Activated CD4-positive, alpha-beta T cell treated with anti-CD3 and anti-CD28 coated beads, Interleukin-2, amount 50 U/mL, for 48 hours (primary cell): ENCODE measurements at regions not wholly inside any gene's neighbourhood (a gene's known extent, or its start where the extent isn't known, plus 50 kb on each side); places are given as distances from the start of the nearest gene placed in this dataset.
"Not testable (repeated sequence)": the region's sequence is repeated elsewhere in the genome, so short reads cannot be mapped to it uniquely, and the experiment has no call there.

Source experiments
- DNase-seq, 2 experiments: peaks; one replicate each; pipeline ENCODE4 v3.0.0-alpha.2; 2020

GRCh38 chr1:221548942-221549341, 192.9 kb downstream of the DUSP10 start:
- DNase-seq: no peak

GRCh38 chr1:221549815-221550214, 192.1 kb downstream of the DUSP10 start:
- DNase-seq: no peak

DNA sequence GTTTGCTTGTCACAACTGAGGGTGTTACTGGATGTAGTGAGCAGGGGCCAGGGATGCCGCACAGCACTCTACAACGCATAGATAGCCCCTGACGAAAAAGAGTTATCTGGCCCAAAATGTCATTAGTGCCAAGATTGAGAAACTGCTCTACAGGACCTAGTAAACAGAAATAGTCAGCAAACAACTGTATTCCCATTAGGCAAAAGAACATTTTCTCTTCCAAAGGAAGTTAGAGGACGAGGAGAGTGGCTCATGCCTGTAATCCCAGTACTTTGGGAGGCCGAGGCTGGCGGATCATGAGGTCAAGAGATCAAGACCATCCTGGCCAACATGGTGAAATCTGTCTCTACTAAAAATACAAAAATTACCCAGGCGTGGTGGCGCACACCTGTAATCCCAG, 189.1 kb downstream of the DUSP10 start:
- not testable (repeated sequence) for DNase-seq

DNA sequence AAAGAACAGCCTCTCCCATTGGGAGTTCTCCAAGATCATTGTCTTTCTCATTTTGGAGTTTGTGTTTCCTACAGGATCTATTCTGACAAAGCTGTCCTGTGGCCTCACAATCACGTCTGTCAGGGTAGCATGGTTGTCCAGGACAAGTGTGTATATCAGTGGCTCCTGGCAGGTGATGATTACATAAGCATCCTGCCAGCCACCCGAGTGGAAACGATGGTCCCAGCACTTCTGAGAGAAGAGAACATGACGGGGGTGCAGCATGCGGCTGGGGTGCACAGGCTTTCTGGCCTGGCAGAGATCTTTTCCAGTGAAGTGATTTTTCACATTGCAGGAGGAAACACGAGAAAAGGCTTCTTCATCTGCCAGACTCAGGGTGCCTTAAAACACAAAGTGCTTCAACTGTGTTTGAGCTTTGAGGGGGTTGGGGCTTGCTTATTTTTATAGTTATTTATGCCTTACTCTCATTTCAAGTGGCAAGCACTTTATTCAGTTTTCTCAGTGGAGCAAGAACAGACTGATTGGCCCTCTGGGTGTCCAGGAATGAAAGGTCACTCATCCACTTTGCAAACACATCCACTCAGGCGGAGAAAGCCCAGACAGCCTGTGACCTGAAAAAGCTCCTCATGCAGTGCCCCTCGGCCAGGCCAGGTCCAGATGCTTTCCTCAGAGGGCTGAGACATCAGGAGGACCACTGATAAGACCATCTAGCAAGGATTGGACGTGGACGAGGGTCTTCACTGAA, 186.0 kb downstream of the DUSP10 start:
- no peak for DNase-seq

GRCh38 chr1:221556435-221556834, 185.5 kb downstream of the DUSP10 start:
- DNase-seq: no peak

GRCh38 chr1:221557013-221557412, 184.9 kb downstream of the DUSP10 start:
- no peak for DNase-seq

DNA sequence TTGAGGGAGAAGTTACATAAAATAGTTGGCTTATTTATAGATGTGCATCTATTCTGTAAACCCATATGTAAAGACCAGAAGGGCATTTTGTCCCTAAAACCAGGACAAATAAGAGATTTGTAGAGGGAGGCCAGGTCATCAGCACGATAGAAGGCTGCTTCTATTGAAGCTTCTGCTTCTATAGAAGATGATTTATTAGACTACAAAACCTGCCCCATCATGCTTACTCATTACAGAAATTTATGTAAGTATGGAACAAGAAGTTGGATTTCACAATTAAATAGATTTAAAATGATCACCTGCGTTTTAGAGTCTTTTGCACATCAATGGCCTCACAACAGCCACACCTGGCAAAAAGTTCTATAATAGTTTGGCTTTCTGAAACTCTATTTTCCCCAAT, 183.5 kb downstream of the DUSP10 start:
- no peak for DNase-seq

DNA sequence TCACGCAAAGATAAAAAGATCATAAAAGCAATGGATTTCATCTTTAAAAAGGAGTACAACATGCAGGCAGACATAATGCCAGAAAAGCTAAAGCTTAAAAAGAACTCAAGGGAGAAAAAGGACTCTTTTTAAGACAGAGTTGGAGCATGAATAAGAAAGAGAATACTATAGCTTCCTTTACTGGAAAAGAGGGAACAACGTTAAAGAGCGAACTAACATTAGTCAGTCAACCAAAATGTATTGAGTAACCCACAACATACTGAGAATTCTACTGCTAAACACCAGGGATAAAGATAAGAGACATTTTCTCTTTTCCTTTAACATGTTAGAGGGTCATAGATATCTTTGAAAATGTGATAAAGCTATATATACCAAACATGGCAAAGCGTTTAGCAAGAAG, 182.0 kb downstream of the DUSP10 start:
- no peak for DNase-seq

DNA sequence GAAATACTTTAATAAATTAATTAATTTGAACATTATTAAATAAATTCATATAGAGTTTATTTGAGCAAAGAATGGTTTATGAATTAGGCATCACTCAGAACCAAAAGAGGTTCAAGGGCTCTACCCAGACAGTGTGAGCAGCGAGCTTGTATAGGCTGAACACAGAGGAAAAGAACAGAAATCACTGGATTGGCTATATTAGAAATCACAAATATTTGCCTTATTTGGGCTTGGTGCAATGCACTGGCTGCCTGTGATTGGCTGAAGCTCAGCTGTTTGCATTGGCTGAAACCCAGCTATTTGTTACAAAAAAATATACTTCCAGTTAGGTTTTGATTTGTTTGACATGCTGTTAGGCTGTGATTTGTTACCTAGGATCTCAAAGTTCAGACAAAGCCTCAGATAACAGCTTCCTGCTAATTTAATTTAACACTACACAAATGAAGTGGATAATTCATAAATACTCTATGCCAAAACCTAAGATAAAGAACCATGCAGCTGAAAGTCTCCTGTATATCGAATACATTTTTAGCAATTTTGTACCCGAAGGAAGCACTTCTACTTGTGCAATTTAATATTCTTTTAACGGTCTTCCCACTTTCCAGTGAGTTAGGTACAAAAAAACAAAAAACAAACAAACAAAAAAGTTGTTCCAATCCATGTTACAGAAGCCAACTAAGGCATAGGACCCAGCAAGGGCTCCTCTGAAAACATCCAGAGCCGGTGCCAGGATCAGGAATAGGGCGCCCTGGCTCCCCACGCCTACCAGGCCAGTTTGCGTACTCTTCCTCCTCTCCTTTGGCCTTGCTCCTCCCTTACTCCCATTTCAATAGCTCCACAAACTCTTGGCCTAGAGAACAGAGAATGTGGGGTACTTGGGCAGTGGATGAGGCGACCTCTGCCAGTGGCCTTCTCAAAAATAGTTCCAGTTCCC, 179.1 kb downstream of the DUSP10 start:
- no peak for DNase-seq

DNA sequence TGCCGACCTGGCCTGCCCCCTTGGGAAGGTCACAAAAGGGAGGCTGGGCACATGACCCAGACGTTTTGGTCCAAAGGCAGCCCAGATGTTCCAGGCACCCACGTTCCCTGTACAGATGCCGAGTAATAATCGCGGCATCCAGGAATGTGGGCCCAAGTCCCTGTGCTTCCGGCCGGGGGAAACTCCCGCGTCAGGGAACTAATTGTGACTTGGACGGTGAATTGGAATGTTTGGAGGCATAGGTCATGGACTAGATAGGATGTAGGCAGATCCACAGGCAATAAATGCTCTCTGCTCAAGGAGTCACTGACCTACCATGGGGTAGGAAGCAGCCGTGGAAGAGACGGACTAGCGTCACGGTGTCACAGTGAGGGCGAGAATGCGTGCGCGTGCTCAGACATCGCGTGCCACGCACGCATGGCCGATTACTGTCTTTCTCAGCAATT, 178.4 kb downstream of the DUSP10 start:
- no peak for DNase-seq

DNA sequence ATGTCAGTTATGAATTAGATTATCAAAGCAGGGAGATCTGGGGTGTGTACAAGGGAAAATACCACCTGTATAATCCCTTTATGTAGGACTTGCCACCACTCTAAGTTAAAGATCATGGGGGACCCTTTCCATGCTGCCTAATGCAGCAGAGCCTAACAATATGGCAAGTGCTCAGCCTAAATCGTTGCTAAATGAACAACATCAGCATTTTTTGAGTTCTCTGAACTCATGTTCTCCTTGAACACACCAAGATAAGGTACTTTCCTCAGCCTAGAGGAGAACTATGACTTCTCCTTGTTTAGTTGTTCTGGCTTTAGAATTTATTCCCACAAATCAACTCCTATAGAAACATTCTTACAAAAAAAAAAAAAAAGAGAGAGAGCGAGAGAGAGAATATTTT, 177.0 kb downstream of the DUSP10 start:
- no peak for DNase-seq

DNA sequence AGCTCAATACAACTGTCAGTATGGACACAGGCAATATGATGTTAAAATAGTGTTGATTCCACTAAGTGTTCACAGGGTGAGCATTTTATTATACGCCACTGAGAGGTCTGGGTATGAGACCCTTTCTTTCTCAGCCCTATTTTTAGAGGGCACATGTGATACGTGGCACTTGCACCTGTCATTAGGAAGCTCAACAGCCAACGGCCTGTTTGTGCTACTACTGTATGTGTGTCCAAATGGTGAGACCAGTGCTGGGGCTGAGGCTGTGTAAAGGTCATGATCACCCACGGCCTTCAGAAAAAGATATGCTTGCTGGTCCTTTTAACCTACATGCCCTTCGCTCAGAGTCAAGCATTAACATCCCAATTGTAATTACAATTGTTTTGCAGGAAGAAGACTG, 176.2 kb downstream of the DUSP10 start:
- DNase-seq: no peak

GRCh38 chr1:221567859-221568507, 173.9 kb downstream of the DUSP10 start:
- DNase-seq: no peak

DNA sequence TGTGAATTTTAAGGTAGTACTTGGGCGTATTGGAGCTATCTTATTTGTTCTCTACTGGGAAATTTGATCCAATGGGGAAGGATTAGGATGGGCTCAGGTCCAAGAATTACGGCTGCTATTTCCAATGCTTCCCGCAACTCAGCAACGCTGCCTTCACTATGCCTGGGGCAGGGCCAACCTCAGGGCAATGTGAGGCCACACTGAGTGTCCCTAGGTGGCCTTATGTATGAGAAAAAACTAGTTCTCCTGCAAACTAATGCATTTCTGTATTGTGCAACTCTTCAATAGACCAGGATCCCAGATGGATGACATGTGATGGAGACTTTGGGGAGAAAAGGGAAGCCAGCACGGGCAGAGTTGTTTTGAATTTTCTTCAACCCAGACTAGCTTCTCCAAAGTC, 168.1 kb downstream of the DUSP10 start:
- no peak for DNase-seq

DNA sequence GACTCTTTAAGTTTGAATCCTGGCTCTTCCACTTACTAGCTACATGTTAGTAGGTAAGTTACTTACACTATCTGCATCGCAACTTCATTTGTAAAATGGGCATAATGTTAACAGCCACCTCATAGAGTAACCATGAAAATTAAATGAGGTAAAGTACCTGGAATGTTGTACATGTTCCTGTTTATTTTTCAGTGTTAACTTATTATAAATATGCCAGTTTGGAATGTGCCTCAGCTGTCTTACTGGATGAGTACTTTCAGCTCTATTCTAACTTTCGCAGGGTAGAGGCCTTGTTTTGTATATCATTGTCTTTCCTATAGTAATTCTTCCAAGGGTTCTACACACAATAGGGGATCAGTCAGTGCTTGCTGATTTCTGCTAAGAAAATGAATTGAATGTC, 167.4 kb downstream of the DUSP10 start:
- no peak for DNase-seq

- no peak for DNase-seq
Measured at GRCh38 chr1:221575605-221576004, 166.3 kb downstream of the DUSP10 start.

GRCh38 chr1:221576268-221576667, 165.6 kb downstream of the DUSP10 start:
- DNase-seq: no peak

DNA sequence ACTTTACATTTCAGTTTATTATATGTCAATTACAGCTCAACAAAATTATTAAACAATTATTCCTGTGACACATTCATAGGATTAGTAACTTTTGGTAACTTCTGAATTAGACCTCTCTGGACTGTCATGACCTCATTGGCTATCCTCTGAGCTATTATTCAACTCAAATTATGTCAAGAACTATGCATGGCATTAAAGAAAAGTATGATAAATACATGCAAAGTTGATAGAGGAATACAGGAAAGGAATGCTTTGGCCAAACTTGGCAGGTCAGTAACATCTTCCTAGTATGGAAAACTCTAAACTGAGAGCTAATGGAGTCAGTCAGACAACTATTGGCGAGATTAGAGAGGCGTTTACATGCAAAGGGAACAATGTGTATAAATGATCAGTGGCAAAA, 158.4 kb downstream of the DUSP10 start:
- DNase-seq: no peak

GRCh38 chr1:221587013-221587412, 154.9 kb downstream of the DUSP10 start:
- not testable (repeated sequence) for DNase-seq

DNA sequence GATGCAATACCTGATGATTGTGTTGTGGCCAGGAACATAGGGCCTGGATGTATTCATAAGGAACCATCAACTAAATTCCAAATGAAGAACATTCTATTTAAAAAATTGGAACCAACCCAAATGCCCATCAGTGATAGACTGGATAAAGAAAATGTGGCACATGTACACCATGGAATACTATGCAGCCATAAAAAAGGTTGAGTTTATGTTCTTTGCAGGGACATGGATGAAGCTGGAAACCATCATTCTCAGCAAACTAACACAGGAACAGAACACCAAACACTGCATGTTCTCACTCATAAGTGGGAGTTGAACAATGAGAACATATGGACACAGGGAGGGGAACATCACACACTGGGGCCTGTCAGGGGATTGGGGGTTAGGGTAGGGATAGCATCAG, 150.6 kb downstream of the DUSP10 start:
- DNase-seq: not testable (repeated sequence)

DNA sequence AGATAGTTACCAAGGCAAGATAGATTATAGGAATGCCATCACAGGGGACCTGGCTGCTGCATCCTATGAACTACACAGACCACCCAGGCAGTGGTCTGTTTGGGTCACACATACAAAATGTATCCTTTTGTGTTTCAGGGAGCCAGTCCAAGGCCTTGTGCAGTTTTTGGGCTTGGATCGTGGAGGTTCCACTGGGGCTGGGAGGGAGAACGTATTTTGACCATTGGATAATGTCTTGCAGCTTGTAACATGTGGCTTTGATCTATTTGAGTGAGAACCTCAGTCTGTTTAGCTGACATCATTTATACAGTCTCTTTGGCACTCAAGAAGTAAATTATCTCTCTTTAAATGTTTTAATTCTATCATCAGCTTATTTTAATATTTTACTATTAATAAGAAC, 147.3 kb downstream of the DUSP10 start:
- no peak for DNase-seq

DNA sequence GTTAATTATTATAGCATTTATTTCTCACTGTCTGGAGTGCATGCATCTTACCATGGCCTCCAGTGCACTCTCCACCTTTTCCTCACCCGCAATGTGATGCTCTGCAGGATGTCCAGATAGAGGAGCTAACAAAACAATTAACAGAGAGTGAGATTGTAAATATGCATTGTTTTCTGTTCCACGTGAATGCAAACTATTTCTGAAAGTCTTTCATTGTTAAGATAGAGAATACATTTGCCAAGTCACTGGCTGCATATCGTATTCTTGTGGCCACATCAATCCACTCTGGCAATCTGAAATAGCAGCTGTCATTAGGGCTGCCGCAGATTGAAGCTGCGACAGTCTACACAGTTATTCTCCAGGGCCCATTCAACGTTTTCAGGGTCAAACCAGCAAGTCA, 143.8 kb downstream of the DUSP10 start:
- no peak for DNase-seq

- DNase-seq: no peak
Measured at GRCh38 chr1:221601166-221601565, 140.7 kb downstream of the DUSP10 start.

DNA sequence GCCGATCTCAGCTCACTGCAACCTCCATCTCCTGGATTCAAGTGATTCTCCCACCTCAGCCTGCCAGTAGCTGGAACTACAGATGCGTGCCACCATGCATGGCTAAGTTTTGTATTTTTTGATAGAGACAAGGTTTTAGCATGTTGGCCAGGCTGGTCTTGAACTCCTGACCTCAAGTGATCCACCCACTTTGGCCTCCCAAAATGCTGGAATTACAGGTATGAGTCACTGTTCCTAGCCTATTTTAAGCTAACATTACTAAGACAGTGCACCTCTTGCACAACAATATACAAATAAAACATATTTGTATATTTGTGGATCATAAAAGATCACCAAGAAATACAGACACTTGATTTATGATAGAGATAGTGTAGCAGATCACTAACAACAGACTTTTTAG, 139.1 kb downstream of the DUSP10 start:
- no peak for DNase-seq
